ENCODE measurements at regions not wholly inside any gene's neighbourhood (a gene's known extent, or its start where the extent isn't known, plus 50 kb on each side); places are given as distances from the start of the nearest gene placed in this dataset.
A peak's percentile ranks its signal among the peaks of the same experiment; 100 is the strongest.

- ChIA-PET CTCF (ENCODE audit: low intra/inter-chr PET ratio, low total read pairs) (no interaction called here), POLR2A (no interaction called here)
- H3K4me2 ChIP-seq (ENCODE audit: low read depth, low read length) = no peak overlapping the region
- peaks cover 69% of the 10 kb centered on the region for H3K4me1 ChIP-seq (ENCODE audit: insufficient read depth, low read length)
- peak overlapping the region; percentile 70 for H3K27ac ChIP-seq (ENCODE audit: extremely low read length, insufficient read depth, low read length)
- BruUV-seq (replicated peaks) = no TSS peak
- H2AFZ ChIP-seq (ENCODE audit: low read length) = no peak overlapping the region
- 0 out of 2 replicates have a peak overlapping the region, but pooled peaks have one; percentile 4 for H3K9ac ChIP-seq (ENCODE audit: insufficient read depth, low read depth, low read length)
- in situ Hi-C loops (cut with HindIII; ENCODE audit: extremely low pct_ligation_motif_present, low pct_unique_long_range_greater_than_20kb) = no loop called here
- no peaks in the 10 kb centered on the region for H3K36me3 ChIP-seq (replicated peaks in 1 of 2; ENCODE audit: control insufficient read depth in 1 of 2, insufficient read depth in 2 of 2, low read length in 2 of 2)
- no peak for FAIRE-seq
- H4K20me1 ChIP-seq (ENCODE audit: insufficient read depth, low read length) = no peaks in the 10 kb centered on the region
- no peaks in the 10 kb centered on the region for H3K9me3 ChIP-seq (ENCODE audit: low read length)
- WGBS (ENCODE audit: low lambda C conversion rate) = 99% methylated on average over 10 of the region's 10 CpGs
- H3K4me3 ChIP-seq (replicated peaks in 1 of 3; ENCODE audit: insufficient read depth in 1 of 3, low read depth in 2 of 3, low read length in 3 of 3) = no peak overlapping the region
- H3K79me2 ChIP-seq (ENCODE audit: insufficient read depth, low read length) = no peaks in the 10 kb centered on the region
- ATAC-seq = no peak
- intact Hi-C loops (cut with micrococcal nuclease; ENCODE audit: unreplicated experiment) = no loop called here
- DNase-seq (ENCODE audit: low spot score) = no peak
- H3K27me3 ChIP-seq (ENCODE audit: control insufficient read depth in 1 of 2, insufficient read depth in 2 of 2, low read length in 2 of 2) = no peaks in the 10 kb centered on the region
- peak; percentile 44; the same call in 1 of the 2 replicates for TF ChIP-seq ZMYM4 (CRISPR knock-in tag; IDR thresholded peaks at IDR 0.05)
- TF ChIP-seq THAP7 (CRISPR knock-in tag; IDR thresholded peaks at IDR 0.05) = no peak
- no peak for TF ChIP-seq TRIM24 (CRISPR knock-in tag; IDR thresholded peaks at IDR 0.05)
- TF ChIP-seq NCOR1 (IDR thresholded peaks at IDR 0.05; ENCODE audit: borderline replicate concordance, low read length) = no peak
- TF ChIP-seq FOXO4 (CRISPR knock-in tag; conservative IDR thresholded peaks at IDR 0.05) = no peak
- TF ChIP-seq ZNF687 (CRISPR knock-in tag; IDR thresholded peaks at IDR 0.05) = peak; percentile 74
- 0 out of 2 replicates have a peak, but pooled peaks have one; percentile 32 for TF ChIP-seq ZNF263 (CRISPR knock-in tag; IDR thresholded peaks at IDR 0.05)
- TF ChIP-seq DR1 (CRISPR knock-in tag; IDR thresholded peaks at IDR 0.05) = no peak
- TF ChIP-seq ZBTB38 (CRISPR knock-in tag; IDR thresholded peaks at IDR 0.05) = peak; percentile 78
- TF ChIP-seq SIX1 (CRISPR knock-in tag; IDR thresholded peaks at IDR 0.05; ENCODE audit: borderline replicate concordance) = no peak
- TF ChIP-seq ZFY (CRISPR knock-in tag; IDR thresholded peaks at IDR 0.05) = 0 out of 2 replicates have a peak, but pooled peaks have one; percentile 19
- no peak for TF ChIP-seq ZNF280D (CRISPR knock-in tag; IDR thresholded peaks at IDR 0.05)
- no peak for TF ChIP-seq RAD21 (CRISPR knock-in tag; IDR thresholded peaks at IDR 0.05)
- no peak for TF ChIP-seq HMGXB4 (CRISPR knock-in tag; IDR thresholded peaks at IDR 0.05; ENCODE audit: borderline replicate concordance in 1 of 2, low read depth in 1 of 2)
Measured at GRCh38 chr3:177826253-177826652, 629.0 kb upstream of the TBL1XR1 start.
